ENCODE measurements at regions not wholly inside any gene's neighbourhood (a gene's known extent, or its start where the extent isn't known, plus 50 kb on each side); places are given as distances from the start of the nearest gene placed in this dataset.

DNA sequence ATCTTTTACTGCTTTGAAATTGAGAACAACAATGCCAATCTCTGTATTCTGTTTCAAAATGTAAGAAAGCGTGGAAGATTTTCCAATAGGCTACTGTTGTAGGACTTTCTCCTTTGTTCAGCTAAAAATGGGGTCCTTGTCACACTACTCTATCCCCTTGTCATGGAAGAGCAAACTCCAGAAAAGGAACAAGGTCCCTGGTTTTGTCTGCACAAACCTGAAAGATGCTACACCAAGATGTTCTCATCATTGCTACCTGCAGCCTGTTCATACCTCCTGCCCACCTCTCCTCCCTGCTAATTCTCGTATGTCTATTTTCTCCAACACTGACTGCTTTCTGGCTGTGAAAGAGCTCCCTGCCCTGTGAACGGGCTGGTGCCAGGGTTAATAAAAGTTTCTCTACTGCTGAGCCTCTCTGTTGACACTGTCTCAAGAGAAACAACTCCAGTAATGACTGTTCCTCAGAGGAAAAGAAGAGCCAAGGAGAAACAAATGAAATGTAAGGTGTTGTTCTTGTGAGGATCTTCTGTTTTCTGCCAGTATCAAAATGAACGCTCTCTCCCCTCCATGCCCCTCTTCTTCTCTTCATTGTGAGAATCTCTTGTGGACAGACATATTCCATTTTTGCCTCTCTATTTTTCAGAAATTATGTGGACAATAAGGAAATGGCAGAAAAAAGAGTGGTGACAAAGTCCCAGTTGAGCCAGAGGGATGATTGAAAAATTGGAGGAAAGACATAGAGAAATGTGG is 287.1 kb downstream of the ADGB start:
- TF ChIP-seq EZH2 (IDR thresholded peaks at IDR 0.05; ENCODE audit: low read length, unreplicated experiment) (no peak), EZH2phosphoT487 (IDR thresholded peaks at IDR 0.05; ENCODE audit: borderline replicate concordance, low read length) (no peak)
- TF ChIP-seq, protein P1, sequence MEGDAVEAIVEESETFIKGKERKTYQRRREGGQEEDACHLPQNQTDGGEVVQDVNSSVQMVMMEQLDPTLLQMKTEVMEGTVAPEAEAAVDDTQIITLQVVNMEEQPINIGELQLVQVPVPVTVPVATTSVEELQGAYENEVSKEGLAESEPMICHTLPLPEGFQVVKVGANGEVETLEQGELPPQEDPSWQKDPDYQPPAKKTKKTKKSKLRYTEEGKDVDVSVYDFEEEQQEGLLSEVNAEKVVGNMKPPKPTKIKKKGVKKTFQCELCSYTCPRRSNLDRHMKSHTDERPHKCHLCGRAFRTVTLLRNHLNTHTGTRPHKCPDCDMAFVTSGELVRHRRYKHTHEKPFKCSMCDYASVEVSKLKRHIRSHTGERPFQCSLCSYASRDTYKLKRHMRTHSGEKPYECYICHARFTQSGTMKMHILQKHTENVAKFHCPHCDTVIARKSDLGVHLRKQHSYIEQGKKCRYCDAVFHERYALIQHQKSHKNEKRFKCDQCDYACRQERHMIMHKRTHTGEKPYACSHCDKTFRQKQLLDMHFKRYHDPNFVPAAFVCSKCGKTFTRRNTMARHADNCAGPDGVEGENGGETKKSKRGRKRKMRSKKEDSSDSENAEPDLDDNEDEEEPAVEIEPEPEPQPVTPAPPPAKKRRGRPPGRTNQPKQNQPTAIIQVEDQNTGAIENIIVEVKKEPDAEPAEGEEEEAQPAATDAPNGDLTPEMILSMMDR (conservative IDR thresholded peaks at IDR 0.05; ENCODE audit: low read depth, low read length), result no peak

Measured in PC-3 (cell line).